HG02588 (cell line): ENCODE measurements at regions not wholly inside any gene's neighbourhood (a gene's known extent, or its start where the extent isn't known, plus 50 kb on each side); places are given as distances from the start of the nearest gene placed in this dataset.

Experiments
- ATAC-seq: cut with Tn5 transposase; IDR thresholded peaks from one replicate; pipeline ENCODE4 v1.9.1; 2021; ENCODE audit warnings: mild to moderate bottlenecking, moderate library complexity; ENCODE audit not compliant: unreplicated experiment

GRCh38 chr4:27467351-27467750, 606.7 kb downstream of the STIM2 start:
- no peak for ATAC-seq

DNA sequence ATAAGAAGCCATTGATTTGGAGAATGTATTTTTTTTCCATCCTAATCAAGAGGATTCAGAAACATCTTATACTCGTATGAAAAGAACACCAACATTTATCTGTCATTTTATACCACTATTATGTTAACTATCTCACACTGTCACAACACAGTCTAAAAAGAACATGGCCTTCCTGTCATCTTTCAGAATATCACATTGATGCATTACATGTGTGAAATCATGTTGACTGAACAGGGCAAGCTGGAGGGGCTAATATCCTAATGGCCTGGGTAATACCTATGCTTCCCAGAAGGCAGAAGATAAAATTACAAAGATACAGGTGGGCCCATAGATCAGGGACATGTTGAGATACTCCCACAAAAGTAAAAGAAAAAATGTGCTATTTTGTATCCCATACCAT, 611.7 kb downstream of the STIM2 start:
- ATAC-seq: no peak

- ATAC-seq: no peak
These were observed 614.0 kb downstream of the STIM2 start for GRCh38 chr4:27474691-27475090.

GRCh38 chr4:27484216-27484615, 623.6 kb downstream of the STIM2 start:
- no peak for ATAC-seq

DNA sequence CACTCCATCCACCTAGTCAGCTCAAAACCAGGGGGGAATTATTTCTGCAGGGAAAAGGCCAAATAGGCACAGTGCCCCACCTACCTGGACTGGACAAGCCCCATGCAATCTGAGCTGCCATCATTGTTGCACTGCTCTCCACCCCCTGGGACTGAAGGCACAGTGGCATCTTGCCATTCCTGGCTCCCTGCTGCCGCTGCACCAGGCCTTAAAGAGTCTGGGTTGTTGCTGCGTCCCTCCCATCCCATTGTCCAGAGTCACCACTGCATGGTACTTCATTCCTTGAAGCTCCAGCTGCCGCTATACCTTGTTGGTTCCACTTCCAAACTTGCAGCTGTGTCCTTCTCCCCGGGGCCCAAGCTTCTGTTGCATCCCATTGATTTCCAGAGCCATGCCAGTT, 629.7 kb downstream of the STIM2 start:
- no peak for ATAC-seq

GRCh38 chr4:27490766-27491165, 630.1 kb downstream of the STIM2 start:
- no peak for ATAC-seq

- ATAC-seq: no peak
These were observed 645.8 kb downstream of the STIM2 start for GRCh38 chr4:27506401-27506800.

- ATAC-seq: no peak
These were observed 654.1 kb downstream of the STIM2 start for GRCh38 chr4:27514711-27515110.

- ATAC-seq: no peak
These were observed 654.5 kb downstream of the STIM2 start for GRCh38 chr4:27515140-27515539.

DNA sequence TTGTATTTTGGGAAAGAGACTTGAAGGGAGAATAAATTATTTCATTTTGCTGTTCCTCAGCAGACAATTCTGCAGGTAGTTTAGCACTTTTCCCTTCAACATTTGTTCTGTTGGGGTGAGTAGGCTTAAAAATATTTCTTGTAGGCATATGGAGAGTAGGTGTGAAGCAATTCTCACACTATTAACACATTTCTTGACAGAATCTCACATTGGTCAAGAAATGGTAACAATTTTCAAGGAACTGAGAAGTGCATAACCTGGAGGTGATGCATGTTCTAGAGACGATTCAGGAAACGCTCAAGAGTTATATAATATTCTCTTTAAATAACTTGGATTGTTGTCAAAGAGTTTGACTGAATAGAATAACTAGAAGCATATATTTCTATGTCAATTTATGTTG, 658.2 kb downstream of the STIM2 start:
- ATAC-seq: no peak

- no peak for ATAC-seq
These were observed 663.6 kb downstream of the STIM2 start for GRCh38 chr4:27524224-27524623.

DNA sequence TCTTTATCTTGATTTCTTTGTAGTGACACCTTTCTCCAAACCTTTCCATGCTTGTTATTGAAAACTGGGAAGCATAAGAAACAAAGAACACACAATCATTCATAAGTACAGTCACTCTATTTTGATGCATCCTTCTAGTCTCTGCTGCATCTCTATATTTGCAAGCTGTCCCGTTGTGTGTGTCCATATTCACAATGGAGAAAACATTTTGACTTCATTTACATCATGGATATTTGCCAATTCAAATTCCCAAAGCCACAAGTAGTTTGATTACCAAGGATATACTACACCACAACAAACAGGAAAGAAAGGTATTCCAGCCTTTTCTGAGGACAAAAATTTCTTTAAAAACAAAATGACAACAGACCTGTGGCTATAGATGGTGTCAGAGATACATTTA, 673.8 kb downstream of the STIM2 start:
- no peak for ATAC-seq

DNA sequence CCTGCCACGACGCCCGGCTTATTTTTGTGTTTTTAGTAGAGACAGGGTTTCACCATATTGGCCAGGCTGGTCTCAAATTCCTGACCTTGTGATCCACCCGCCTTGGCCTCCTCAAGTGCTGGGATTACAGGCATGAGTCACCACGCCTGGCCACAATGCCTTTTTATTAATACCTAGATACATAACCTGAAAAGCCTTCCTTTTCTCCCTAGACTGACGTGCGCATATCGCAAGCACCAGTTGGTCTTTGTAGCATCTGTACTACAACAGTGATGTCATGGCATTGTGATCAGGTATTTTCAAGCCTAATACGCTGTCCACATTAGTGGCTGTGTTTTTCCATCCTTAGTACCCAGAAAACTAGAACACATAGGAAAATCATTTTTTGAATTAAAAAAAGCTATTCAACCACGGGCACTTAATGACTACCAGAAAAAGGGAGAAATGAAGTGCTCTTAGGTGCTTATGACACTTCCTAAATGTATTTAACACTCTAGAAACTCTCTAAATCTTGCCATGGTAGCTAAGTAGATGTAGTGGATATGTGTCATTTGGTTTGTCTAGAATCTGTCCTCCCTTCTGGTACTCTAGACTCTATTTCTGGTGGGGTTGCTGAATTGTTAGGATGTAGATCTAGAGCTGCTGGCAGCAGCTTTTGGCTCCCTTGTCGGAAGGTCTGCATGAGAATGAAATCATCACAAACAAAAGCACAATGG, 707.8 kb downstream of the STIM2 start:
- no peak for ATAC-seq

DNA sequence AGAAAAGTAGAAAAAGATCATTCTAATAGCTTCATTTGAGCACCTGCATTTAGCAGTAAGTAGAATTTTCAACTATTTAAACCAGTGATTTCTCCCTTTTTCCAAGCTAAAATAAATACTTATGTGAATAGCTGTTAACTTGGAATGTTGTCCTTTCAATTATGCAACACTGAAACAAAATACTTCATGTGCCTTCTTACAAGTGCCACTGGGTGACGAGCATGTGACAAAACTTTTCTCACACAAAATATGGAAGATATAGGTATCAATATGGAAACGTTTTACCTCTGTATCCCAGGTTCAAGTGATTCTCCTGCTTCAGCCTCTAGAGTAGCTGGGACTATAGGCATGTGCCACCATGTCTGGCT, 708.3 kb downstream of the STIM2 start:
- no peak for ATAC-seq

DNA sequence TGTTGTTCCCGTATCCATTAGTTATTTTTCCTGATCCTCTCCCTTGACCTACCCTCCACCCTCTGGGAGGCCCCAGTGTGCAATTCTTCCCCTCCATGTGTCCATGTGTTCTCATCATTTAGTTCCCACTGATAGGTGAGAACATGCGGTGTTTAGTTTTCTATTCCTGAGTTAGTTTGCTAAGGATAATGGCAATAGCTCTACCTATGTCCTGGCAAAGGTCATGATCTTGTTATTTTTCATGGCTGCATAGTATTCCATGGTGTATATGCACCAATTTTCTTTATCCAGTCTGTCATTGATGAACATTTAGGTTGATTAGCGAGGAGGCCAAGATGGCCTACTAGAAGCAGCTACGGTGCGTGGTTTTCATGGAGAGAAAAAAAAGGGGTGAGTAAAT, 714.1 kb downstream of the STIM2 start:
- no peak for ATAC-seq

- ATAC-seq: no peak
These were observed 717.3 kb downstream of the STIM2 start for GRCh38 chr4:27577951-27578350.

- no peak for ATAC-seq
These were observed 732.1 kb downstream of the STIM2 start for GRCh38 chr4:27592738-27593137.

- no peak for ATAC-seq
These were observed 734.3 kb downstream of the STIM2 start for GRCh38 chr4:27594922-27595321.

GRCh38 chr4:27595571-27596360, 735.1 kb downstream of the STIM2 start:
- no peak for ATAC-seq

DNA sequence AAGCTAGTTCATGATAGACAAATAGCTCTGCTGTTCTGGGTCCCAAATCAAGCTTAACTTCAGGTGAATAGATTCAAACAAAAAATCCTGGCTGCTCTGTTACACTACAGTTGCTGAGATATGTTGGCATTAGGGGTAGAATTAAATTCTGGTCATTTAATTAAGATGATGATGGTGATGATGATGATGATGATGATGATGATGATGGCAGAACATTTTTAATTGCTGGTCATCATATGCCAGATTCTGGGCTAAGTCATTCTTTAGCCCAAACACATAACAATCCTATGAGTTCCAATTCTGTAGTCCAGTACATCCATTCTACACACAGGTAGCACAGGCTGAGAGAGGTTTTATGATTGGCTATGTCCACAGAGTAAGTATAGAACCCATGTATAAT, 741.5 kb downstream of the STIM2 start:
- ATAC-seq: no peak

DNA sequence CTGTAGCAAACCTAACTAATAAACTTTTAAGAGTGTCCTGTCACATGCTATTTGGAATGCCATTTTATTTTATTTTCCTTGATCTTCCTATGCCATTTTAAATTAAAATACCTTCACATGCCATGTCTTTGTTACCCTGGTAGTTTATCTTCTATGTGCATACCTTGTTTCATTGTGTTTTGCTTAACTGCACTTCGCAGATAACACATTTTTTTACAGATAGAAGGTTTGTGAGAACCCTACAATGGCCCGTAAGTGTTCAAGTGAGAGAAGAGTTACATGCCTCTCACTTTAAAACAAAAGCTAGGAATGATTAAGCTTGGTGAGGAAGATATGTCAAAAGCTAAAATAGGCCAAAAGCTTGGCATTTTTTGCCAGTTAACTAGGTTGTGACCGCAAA, 744.1 kb downstream of the STIM2 start:
- no peak for ATAC-seq

DNA sequence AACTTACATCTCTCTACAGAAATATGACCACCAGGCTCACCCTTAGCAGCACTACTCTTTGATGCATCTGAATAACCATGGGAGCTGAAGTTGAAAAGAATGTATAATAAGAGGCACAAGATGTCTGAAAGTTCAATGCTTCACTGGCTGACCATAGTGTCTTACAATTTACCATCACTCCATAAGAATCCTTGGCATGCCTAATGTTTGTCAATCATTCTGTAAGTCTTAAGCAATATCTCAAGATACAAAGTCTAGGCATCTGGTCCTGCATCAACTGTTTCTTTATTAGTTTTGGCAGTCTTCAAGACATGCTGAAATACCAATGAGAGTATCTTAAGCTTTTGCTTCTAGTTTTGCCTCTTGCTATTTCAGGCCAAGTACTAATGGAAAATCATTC, 755.5 kb downstream of the STIM2 start:
- ATAC-seq: no peak

- ATAC-seq: no peak
These were observed 758.8 kb downstream of the STIM2 start for GRCh38 chr4:27619435-27619834.
